HG03135 (cell line): ENCODE measurements at regions not wholly inside any gene's neighbourhood (a gene's known extent, or its start where the extent isn't known, plus 50 kb on each side); places are given as distances from the start of the nearest gene placed in this dataset.

Source experiments
- ATAC-seq: cut with Tn5 transposase; IDR thresholded peaks from one replicate; pipeline ENCODE4 v1.9.1; 2021; ENCODE audit warnings: mild to moderate bottlenecking, moderate library complexity; ENCODE audit not compliant: unreplicated experiment

DNA sequence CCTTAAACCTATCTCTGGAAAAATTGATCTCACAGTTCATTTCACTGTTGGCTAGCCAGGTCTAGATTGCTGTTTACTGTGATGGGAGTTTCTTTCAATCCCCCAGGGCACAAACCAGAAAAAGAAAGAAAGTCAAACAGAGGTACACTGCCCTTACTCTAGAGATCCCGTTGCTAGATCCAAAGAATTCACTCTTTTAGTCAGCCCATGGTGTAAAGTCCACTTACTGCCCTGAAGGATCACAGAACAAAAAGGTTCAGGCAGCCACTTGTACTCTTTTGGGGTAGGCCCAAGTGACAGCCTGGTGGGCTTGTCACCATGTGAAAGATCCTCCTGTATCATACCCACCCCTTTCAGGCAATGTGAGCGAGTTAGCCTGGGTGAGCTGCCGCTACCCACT, 162.6 kb upstream of the CCDC179 start:
- ATAC-seq: no peak

DNA sequence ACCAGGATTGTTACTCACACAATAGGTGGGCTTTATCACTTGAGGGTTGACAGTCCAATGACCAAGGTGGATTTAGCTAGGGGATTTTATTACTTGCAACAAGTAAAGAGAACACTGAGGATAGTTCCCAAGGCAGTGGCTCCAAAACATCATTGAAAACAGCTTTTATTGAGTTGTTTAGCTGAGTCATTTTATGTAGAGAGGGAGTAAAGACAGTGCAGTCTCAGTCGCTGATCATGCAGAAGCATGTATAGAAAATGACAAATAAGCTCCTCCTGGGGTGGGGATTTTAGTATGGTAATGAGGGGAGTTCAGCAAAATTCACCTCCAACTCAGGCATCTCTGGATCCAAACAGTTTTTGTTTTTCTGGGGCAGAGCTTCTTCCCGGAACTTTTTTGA, 163.0 kb upstream of the CCDC179 start:
- no peak for ATAC-seq

DNA sequence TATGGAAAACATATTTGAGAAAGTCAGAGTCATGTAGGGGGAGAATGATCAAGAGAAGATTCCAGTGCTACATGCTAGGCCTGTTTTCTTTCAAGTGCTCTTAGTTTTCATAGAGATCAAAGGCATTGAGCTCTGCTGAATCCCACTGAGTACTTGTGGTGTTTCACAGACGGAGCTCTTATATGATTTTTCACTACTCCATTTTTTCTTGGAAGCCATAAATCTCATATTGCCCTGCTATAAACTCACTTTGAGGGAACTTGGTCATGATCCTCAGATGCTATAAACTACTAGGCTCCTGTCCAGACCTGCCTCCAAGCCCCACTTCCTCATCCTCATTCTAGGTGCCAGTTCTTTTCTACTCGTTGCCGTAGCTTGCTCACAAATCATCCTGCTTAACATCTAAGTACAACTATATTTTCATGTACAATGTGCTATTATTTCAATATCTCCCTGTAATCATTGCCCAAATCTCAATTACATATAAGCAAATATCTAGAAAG, 180.8 kb upstream of the CCDC179 start:
- ATAC-seq: no peak

DNA sequence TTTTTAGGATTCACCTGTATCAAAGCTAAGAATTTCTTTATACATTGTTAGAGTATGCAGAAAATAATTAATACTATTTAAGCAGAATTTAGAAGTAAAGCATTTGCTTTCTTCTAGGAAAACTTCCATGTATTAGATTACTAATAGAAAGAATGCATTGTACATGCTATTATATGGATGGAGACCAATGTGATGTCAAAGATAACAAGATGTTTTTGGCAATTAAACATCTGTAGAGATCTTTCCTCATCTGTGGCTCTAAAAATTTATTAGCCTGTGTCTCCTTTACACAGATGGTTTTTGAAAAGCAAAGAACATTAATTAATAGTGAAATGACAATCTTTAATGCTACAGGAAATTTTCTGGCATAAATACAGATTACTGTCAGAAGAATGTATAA, 198.4 kb upstream of the CCDC179 start:
- no peak for ATAC-seq

DNA sequence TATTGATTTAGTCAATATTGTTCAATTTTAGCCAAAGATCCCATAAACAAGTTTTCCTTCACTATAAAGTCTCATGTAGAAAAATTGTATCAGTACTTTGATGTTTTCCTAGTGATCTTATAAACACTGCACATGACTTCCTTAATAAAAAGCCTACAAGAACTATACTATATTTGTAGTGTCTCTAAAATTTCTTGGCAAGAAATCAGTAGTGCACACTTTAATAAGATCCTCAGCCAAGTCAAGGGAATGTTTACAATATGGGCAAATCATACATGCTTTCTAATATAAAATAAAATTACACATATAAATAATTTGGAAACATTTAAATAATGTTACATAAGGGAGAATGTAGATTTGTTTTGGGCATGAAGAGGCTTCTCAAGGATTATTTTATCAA, 203.0 kb upstream of the CCDC179 start:
- no peak for ATAC-seq

DNA sequence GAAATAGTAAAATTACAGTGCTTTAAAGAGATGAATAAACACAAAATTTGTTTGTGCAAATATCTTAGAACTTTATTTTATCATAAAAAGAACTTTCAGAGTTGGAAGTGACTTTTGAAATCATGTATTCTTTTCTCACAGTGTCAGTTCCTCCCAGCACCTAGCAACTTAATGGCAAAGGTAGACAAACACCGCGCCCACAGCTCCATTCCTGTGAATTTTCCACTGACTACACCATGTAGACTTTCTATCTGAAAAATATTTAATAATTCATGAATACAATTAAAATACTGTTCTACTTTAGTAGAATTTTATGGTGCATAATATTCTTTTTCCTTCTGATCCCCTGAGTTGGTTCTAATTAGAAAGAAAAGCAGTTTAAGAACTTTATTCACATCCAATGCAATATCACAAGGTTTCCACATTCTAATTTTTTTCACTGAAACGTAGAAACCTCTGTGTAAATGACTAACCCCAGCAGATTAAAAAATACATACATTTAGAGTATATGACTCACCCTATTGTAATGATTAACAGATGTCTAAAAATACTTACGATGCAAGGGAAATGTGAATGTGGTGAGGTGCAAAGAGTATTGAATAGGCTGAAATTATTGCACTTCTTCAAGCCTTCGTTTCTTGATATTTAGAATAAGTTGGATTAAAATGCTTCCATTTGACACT, 218.2 kb upstream of the CCDC179 start:
- ATAC-seq: peak; percentile 88

DNA sequence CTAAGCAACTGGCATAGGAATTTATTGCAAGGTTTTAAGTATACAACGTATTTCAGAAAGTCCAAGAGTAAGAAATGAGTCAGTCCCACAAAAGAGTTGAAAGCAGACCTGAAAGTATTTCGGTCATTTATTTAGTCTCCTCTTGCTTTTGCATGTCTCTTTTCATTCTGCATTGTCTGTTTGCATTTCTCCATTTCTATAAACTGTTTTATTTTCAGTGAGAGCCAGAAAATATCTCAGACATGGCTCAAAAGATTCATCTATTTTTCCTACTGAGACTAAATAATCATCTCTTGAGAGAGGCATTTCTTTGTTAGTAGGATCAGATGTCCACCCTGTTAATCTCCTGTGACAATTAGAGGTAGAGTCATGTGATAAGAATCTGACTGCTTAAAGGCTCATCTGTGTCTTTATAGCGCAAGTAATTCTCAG, 219.1 kb upstream of the CCDC179 start:
- ATAC-seq: peak; percentile 71

DNA sequence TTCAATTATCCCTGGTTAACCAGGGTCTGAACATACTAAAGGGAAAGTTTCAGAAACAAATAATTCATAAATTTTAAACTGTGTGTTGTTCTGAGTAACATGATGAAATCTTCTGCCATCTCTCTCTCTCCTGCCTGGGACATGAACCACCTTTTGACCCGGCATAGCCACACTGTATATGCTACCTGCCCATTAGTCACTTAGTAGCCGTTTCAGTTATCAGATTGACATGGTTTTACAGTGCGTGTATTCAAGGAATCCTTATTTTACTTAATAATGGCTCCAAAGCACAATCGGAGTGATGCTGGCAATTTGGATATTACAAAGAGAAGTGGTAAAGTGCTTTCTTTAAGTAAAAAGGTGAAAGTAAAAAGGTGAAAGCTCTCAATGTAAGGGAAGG, 227.1 kb upstream of the CCDC179 start:
- ATAC-seq: no peak

DNA sequence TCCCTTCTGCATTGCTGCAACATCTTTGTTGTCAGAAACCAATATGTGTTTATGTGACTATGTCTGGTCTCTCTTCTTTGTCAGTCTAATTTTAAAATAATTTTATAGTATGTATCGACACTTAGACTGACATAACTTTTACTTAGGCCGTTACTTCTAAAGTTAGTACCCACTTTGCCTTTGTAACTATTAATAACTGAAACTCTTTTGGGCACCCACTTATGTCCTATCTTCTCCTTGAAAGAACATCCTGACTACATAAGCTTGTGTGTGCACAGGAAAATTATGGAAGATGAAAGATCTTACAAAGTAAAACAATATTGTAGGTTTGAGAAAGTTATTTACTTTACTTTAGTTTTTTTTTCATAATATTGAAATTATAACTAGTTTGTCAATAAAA, 230.4 kb upstream of the CCDC179 start:
- ATAC-seq: no peak

DNA sequence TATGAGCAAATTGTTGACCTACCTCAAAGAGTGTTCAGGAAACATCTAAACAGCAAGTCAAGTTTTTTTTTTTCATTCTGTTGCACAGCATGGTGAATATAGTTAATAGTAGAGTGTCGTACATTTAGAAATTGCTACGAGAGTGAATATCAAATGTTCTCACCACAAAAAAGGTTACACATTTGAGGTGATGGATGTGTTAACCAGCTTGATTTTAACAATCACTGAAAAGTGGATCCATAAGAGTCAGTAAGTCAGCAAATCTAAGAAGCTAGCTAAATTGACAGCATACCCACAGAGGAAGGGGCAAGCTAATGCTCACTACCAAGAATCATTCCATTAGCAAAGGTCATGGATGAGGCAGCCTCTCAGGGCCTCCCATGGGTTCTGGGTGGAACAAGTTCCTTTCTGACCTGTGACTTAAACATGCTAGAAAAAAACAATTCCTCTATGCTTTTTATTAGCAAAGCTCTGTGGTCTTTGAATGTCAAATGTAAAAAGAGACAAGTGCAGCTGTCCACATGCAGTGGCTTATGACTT, 235.4 kb upstream of the CCDC179 start:
- ATAC-seq: no peak

DNA sequence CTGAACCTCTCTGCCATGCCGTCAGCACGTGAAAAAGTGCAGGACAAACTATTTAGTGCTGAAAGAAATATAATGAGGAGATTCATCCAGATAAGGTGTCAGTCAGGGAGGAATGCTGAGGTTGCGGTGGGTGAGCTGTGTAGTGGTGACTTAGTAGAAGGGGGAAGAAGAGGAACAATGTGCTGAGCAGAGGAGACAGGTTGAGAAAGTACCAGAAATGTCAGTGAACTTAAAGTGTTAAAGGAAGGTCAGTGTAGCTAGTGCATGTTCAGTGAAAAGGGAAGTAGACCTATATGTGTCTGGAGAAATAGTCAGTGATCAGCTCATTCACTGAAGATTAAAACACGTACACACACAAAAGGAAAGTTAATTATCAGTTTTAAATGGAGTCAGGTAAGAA, 237.6 kb upstream of the CCDC179 start:
- peak; percentile 61 for ATAC-seq

DNA sequence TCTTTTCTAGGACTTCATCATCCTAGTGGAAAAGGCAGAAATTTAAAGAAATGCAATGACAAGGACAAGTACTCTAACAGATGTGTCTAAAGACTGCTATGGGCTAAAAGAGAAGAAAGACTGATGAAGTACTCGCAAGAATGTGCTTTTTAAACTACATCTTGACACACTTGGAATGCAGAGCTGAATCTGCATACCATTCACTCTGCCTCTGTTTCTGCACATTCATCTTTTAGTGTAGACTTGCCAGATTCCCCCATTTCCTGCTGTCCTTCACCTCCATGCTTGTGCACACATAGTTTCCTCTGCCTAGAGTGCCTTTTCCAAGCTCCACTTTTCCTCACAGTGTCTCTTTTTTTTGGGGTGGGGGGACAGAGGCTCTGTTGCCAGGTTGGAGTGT, 239.0 kb upstream of the CCDC179 start:
- no peak for ATAC-seq

DNA sequence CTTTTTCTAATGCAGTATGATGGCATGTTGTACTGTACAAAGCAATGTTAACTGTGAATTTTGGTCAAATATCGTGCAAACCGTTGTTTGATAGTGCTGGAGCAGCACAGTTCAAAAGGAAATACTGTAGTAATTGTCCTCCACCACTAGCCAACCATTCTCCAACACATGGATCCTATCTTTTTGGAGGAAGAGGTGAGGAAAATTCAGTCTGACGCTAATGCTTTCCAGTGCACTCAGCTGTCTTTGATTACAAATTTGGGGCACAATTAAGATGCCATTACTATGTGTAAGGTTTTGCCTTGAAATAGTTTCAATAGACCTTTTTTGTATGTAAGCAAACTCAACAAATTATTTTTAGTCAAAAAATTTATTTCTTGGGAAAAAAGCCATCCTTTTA, 240.5 kb upstream of the CCDC179 start:
- no peak for ATAC-seq

DNA sequence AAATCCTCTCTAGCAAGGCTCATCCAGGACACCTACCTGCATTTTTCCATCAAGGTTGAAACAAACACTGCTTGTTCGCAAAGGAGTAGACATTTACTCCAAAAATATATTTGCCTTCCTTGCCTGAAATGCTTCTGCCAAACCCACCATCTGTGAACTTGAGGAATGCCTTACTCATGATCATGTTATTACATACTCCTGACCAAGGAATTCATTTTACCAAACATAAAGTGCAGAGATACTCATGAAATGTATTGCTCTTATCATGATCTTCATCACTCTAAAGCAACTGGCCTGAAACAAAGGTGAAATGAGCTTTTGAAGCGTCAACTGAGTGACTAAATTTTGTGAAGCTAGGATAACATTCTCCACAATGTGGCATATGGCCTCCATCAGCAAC, 243.1 kb upstream of the CCDC179 start:
- no peak for ATAC-seq

DNA sequence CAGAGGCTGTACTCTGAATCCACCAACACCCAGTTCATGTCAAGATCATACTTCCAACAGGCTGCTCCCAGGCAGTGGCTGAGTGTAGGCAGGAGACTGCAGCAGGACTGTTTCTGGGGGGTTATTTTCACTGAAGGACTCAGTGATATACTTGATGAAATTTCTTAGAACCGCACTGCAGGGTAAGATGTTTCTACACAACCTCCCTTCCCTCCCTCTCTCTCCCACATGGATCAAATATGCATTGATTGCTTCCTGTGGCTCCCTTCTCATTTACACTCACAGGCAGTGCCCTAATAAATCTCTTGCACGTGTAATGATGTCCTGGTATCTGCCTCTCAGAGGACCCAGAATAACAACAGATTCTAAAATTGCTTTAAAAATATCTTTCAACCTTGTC, 251.3 kb upstream of the CCDC179 start:
- no peak for ATAC-seq

DNA sequence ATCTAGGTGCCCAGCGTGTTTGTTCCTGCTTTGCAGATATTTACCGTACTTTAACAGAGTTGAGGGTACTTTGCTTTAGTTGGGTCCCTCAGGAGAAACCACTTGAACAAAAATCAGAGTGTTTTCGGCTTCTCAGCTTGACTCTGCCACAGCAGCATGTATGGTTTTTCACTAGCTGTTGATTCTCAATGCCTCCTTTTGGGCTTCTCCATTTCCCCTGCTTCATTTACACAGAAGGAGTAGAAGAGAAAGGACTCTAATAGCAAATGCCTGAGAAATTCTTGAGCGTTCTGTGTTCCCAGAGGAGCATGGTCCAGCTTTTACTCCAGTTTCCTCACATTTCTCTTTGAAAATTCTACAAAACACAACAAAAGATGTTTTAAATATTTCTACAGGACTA, 252.1 kb upstream of the CCDC179 start:
- no peak for ATAC-seq

DNA sequence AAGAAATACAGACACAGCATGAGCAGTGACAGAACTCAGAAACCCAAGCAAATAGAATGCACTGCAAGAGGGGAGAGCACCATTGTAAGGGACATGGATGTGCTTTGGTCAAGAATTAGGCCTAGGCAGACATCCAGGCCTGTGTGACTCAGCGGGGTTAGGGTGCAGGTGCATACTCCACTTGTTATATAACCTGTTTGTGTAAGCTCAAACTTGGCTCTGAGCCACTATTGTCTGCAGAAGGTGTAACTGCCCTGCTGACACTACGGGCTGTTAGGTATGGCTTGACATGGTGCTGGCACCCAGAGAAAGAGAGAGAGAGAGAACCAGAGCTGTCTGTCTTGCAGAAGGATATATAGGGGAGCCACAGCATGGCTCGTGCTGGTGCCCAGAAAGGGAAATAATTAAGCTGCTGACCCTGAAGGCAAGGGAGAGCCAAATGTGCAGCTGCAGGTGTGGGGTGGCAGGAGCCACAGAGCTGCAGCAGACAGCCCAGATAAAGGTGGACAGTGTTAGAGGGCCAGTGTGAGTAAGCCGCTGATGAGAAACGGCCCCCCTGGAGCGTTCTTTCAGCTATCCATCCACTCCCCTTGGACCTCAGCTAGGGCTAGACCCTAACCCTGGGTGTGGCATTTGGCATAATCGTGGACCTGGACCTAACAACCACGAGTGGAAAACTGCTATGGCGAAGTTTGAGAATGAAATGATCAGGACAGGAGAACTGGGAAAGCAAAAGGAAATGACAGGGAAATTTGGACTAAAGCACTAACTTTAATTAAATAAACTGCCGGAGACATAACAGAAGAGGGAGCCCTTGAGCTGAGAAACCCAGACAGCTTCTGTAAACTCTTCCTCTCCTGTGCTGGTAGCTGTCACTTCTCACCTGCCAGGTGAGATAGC, 253.0 kb upstream of the CCDC179 start:
- ATAC-seq: peak; percentile 62

DNA sequence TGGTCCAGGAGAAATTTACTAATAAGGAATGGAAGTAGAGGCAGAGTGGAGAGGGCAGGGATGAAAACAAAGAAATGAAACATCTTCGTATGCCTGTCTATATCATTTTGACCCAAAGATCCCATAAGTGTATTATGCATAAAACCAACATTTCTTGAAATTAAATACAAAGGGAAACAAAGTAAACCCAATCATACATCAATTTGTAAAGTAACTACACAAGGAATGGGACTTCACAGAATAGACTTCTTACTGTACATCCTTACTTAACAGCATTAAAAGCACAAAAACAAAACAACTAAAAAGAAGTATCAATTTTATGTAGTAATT, 253.6 kb upstream of the CCDC179 start:
- no peak for ATAC-seq

DNA sequence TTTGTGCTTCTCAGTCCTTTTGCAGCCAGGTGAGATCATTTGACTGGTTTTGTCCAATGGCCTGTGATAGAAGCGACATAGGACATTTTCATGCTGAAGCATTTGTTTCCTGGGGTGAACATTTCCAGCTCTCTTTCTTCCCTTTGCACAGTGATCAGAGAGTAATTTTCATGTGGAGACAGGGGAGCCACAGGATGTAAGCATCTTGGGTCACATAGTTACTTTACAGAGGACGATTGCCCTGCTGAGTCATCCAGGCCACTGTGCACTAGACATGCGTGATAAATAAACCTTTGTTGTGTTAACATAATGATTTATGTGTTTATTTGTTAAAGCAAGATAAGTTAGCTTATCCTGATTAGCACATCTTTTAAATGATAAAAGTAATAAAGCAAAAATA, 263.5 kb upstream of the CCDC179 start:
- ATAC-seq: no peak

DNA sequence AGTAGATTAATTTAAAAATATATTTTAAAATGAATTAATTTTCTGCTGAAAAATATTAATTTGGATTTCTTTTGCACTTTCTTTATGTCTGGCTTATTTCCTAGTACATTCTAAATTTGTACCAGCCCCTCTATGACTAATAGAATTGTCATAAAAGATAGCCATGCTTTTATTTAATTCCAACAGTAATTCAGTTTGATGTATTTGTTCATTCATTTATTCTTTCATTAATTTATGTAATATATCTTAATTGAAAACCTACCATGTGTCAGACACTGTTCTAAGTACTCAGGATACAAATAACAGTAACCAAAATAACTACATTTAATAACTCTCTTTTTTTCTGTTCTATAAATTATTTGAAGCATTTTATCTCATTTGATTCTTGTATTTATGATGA, 264.0 kb upstream of the CCDC179 start:
- ATAC-seq: no peak

DNA sequence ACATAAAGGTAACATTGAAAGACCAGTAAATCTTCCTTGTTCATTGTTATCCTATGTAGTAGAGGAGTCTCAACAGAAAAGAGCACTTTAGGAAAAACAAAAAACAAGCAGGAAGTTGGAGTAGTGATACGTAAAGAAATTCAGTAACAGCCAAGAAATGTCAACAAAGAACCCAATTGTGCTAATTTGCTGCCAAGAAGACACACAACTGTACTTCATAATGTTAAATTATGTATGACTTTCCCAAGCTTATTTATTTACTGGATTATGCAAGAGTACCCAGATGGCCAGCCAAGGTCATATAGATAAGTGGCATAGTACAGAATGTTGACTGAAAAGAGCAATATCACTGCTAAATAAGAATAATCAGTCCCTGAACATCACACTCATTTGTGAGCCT, 264.7 kb upstream of the CCDC179 start:
- no peak for ATAC-seq

DNA sequence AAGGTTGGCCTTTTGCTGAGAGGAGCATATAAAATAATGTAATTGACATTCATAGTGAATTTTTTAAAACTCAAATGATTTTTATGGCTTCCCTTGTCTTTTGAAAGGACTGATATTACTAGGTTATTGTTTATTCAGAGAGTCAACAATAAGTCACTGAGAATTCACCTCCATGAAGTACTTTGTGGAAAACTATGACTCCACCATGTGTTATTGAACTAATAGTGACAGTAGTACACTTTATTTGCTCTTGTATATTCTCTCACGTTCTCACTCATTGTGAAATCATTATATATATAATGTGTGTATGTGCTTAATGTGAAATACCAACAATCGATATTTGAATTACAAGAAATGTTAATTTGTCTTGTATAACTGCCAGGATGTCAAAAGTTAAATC, 267.4 kb upstream of the CCDC179 start:
- ATAC-seq: no peak
